ENCODE measurements at regions not wholly inside any gene's neighbourhood (a gene's known extent, or its start where the extent isn't known, plus 50 kb on each side); places are given as distances from the start of the nearest gene placed in this dataset.

GRCh38 chr7:10756981-10757380, 216.7 kb upstream of the PHF14 start (continued):
- no peak for TF ChIP-seq ZMAT4 (CRISPR knock-in tag; IDR thresholded peaks at IDR 0.05)

DNA sequence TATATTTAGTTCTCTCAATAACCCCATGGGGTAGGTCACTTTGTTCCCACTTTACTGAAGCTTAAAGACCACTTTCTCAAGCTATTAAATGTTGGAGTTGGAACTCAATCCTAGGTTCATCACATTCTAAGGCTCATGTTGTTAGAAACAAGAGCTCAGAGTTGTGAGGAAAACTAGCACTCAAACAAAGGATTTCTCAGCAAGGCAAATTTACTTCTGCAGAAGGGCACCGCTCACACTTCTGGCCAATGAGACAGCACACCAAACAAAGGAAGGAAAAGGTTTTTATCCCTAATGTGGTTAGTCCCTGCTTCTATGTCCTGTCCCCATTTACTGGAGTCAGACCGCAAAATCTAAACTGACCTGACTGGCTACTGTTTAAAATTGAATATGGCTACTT, 214.6 kb upstream of the PHF14 start:
- POLR2A ChIA-PET, result no interaction called here
- Mint-ChIP-seq H3K27me3 (ENCODE audit: low read depth) (no peaks in the 10 kb centered on the region), H3K9me3 (peaks cover 36% of the 10 kb centered on the region), H3K27ac (no peak overlapping the region), H3K4me1 (no peaks in the 10 kb centered on the region), H3K36me3 (peaks cover 23% of the 10 kb centered on the region), H3K4me3 (no peak overlapping the region)
- TF ChIP-seq ZNF532 (CRISPR knock-in tag; IDR thresholded peaks at IDR 0.05; ENCODE audit: borderline replicate concordance) (no peak), ATF1 (CRISPR knock-in tag; IDR thresholded peaks at IDR 0.05) (no peak), ESRRA (CRISPR knock-in tag; IDR thresholded peaks at IDR 0.05; ENCODE audit: borderline replicate concordance) (no peak), HMGA2 (CRISPR knock-in tag; IDR thresholded peaks at IDR 0.05) (no peak), RORB (CRISPR knock-in tag; IDR thresholded peaks at IDR 0.05) (no peak), SMAD4 (CRISPR knock-in tag; IDR thresholded peaks at IDR 0.05) (no peak), ZNF396 (CRISPR knock-in tag; IDR thresholded peaks at IDR 0.05; ENCODE audit: borderline replicate concordance) (no peak), IRF2 (CRISPR knock-in tag; IDR thresholded peaks at IDR 0.05; ENCODE audit: borderline replicate concordance, low read depth) (no peak), TCF7 (CRISPR knock-in tag; IDR thresholded peaks at IDR 0.05; ENCODE audit: low read depth) (no peak)
- TF ChIP-seq, protein P1, sequence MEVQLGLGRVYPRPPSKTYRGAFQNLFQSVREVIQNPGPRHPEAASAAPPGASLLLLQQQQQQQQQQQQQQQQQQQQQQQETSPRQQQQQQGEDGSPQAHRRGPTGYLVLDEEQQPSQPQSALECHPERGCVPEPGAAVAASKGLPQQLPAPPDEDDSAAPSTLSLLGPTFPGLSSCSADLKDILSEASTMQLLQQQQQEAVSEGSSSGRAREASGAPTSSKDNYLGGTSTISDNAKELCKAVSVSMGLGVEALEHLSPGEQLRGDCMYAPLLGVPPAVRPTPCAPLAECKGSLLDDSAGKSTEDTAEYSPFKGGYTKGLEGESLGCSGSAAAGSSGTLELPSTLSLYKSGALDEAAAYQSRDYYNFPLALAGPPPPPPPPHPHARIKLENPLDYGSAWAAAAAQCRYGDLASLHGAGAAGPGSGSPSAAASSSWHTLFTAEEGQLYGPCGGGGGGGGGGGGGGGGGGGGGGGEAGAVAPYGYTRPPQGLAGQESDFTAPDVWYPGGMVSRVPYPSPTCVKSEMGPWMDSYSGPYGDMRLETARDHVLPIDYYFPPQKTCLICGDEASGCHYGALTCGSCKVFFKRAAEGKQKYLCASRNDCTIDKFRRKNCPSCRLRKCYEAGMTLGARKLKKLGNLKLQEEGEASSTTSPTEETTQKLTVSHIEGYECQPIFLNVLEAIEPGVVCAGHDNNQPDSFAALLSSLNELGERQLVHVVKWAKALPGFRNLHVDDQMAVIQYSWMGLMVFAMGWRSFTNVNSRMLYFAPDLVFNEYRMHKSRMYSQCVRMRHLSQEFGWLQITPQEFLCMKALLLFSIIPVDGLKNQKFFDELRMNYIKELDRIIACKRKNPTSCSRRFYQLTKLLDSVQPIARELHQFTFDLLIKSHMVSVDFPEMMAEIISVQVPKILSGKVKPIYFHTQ (CRISPR knock-in tag; IDR thresholded peaks at IDR 0.05), result no peak
- TF ChIP-seq, protein P2, sequence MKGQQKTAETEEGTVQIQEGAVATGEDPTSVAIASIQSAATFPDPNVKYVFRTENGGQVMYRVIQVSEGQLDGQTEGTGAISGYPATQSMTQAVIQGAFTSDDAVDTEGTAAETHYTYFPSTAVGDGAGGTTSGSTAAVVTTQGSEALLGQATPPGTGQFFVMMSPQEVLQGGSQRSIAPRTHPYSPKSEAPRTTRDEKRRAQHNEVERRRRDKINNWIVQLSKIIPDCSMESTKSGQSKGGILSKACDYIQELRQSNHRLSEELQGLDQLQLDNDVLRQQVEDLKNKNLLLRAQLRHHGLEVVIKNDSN (CRISPR knock-in tag; IDR thresholded peaks at IDR 0.05), result no peak
- TF ChIP-seq, protein P3, sequence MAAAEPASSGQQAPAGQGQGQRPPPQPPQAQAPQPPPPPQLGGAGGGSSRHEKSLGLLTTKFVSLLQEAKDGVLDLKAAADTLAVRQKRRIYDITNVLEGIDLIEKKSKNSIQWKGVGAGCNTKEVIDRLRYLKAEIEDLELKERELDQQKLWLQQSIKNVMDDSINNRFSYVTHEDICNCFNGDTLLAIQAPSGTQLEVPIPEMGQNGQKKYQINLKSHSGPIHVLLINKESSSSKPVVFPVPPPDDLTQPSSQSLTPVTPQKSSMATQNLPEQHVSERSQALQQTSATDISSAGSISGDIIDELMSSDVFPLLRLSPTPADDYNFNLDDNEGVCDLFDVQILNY (CRISPR knock-in tag; IDR thresholded peaks at IDR 0.05), result no peak
- TF ChIP-seq, protein P4, sequence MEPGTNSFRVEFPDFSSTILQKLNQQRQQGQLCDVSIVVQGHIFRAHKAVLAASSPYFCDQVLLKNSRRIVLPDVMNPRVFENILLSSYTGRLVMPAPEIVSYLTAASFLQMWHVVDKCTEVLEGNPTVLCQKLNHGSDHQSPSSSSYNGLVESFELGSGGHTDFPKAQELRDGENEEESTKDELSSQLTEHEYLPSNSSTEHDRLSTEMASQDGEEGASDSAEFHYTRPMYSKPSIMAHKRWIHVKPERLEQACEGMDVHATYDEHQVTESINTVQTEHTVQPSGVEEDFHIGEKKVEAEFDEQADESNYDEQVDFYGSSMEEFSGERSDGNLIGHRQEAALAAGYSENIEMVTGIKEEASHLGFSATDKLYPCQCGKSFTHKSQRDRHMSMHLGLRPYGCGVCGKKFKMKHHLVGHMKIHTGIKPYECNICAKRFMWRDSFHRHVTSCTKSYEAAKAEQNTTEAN (CRISPR knock-in tag; IDR thresholded peaks at IDR 0.05), result no peak
- TF ChIP-seq, protein P5, sequence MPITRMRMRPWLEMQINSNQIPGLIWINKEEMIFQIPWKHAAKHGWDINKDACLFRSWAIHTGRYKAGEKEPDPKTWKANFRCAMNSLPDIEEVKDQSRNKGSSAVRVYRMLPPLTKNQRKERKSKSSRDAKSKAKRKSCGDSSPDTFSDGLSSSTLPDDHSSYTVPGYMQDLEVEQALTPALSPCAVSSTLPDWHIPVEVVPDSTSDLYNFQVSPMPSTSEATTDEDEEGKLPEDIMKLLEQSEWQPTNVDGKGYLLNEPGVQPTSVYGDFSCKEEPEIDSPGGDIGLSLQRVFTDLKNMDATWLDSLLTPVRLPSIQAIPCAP (CRISPR knock-in tag; IDR thresholded peaks at IDR 0.05), result no peak
- ATAC-seq, result no peak
- DNase-seq (ENCODE audit: low spot score), result no peak
- CTCF ChIA-PET, result no interaction called here

Measured in WTC11 (cell line).